Suppressor macrophage treated with lipopolysaccharide for 1 hour (primary cell): ENCODE measurements at regions not wholly inside any gene's neighbourhood (a gene's known extent, or its start where the extent isn't known, plus 50 kb on each side); places are given as distances from the start of the nearest gene placed in this dataset.

Experiments
- DNase-seq, 3 donors: peaks; one replicate each; pipeline ENCODE4 v3.0.0-alpha.2; 2020 to 2022

DNA sequence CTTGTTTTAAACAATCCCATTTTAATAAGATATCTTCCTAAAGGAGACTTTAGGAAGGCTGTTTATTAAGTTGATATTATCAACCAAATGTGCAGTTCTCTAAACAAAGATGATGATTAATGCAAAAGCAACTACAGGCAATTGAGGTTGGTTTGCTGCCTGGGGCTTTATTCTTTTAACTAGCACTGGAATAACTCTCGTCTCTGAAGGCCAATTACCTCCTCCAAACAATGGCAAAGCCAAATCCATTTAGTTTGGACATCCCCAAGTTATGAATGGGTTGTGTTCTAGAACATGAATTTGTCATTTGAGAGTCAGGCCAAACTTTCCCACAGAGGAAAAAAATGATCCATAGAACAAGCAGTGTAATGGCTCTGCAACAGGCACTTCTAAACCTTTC lies 114.1 kb downstream of the SLC16A9 start:
- DNase-seq = no peak

DNA sequence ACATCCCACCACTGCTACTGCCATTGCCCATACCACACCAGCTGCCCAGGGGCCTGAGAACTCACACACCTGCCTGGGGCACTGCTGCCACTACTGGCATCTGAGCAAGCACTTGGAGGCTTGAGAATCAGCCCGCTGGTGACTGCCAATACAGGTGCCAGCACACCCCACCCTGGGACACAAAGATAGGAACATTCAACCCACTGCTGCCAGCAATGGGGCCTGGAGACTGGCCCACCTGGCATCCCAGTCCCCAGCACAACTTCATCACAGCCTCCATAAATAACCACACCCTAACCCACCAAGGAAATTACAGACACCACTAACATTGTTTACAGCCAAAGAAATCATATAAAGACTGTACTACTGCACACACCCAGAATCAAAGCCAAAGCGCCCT lies 115.9 kb downstream of the SLC16A9 start:
- no peak for DNase-seq

DNA sequence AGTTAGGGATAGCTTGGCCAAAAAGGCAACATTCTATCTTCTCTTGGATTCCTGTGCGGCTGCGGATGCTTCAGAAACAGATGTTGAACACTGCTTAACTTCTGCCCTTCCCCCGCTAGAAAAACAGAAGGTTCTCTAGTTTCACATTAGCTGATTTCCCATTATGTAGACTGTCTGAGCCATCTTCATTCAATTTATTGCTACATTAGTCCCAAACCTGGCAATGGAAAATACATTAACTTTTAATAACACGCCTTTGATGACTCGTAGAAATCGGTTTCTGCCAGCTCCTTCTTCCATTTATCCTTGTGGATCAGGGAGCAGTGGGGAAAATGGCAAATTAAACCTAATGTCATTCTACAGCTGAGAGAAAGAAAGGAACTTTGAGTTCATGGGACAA lies 119.9 kb downstream of the SLC16A9 start:
- DNase-seq = no peak

DNA sequence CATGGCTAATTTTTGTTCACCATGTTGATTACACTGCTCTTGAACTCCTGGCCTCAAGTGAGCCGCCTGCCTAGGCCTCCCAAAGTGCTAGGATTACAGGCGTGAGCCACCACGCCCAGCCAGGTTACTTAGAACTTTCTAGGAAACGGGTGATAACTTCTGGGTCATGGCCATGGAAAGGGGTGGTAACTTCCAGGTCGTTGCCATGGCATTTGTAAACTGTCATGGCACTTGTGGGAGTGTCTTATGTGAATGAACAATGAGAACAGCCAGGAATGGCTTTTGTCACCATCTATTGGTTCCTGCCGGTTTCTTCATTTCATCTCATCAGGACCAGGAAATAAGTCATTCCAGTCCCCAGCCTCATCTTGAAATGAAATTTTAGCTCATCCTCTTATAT lies 120.9 kb downstream of the SLC16A9 start:
- DNase-seq = no peak

DNA sequence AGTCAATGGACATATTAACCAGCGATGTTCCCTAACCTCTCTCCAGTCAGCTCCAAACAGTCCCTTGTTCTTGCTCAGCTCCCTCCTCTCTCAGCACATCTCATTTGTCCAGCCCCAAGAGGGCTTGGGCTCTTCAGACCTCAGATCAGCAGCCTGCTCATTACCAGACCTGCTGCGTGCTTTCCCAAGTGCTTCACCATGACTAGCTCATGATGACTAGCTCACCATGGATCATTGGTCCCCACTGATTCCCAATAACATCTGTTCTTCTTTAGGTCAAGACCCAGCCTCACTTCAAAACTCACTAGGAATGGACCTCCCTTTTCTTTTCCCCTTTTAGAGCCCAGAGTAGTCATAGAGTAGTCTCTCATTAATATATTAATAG lies 121.9 kb downstream of the SLC16A9 start:
- no peak for DNase-seq

DNA sequence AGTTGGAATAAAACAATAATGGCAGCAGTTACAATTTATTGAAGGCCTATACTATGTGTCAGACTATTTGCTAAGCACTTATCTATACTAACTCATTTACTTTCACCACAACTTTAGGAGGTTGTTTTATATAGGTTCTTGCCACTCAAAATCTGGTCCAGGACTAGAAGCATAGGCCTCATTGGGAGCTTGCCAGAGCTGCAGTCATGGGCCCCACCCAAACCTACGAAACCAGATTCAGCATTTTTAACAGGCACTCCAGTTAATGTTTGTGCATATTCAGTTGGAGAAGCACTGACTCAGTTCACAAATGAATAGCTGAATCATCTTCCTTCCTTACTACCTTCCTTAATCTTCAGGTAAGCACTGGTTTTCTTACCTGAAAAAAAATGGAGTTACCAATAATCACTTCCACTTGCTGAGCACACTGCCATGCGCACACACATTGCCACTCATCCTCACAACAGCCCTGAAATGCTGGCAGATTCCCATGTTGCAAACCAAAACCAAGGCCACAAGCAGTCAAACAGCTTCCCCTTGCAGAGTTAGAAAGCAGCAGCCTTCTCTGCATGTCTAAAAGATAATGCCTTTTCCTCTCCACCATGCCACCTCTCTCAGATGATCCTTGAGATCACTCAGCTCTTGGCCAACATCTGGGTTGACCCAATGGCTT lies 122.4 kb downstream of the SLC16A9 start:
- no peak for DNase-seq

DNA sequence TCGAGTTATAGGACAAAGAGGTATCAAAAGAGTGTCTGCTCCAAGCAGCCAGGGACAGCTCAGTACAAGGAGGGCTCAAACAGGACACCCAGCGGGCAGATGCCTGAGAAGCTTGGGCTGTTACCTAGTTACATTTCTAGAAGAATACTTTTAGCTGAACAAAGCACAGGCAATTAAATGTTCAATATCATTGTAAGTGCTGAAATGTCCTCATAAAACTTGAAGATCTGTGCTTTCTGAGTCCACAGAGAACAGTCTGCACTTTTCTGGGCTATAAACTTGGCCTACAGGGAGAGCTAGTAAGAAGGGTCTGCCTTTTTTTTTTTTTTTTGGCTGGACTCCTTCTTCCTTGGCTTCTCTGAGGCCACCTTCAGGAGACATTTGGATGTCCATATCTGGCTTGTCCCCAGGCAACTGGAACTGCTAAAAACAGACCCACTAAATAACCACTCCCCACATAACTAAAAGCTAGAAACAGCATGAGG lies 123.2 kb downstream of the SLC16A9 start:
- no peak for DNase-seq

DNA sequence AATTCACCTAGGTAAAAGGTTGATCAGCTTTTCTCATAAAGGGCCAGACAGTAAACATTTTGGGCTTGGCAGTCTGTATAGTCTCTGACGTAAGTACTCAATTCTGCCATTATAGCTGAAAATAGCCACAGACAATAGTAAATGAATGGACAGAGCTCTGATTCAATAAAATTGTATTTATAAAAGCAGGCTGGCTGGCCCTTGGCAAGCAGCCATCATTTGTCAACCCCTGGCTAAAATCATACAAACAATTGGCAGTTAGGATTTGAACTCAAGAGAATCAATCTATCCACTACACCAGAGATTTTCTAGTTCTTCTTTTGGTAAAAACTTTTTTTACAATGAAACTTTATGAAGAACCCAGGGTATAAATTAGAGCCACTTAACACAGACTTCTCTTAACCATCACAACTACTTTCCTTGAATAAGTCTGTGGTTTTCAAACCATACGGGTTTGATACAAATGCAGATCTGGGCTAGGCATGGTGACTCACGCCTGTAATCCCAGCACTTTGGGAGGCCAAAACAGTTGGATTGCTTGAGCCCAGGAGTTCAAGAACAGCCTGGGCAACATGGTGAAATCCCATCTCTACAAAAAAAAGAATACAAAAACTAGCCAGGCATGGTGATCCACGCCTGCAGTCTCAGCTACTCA lies 124.5 kb downstream of the SLC16A9 start:
- DNase-seq = no peak

DNA sequence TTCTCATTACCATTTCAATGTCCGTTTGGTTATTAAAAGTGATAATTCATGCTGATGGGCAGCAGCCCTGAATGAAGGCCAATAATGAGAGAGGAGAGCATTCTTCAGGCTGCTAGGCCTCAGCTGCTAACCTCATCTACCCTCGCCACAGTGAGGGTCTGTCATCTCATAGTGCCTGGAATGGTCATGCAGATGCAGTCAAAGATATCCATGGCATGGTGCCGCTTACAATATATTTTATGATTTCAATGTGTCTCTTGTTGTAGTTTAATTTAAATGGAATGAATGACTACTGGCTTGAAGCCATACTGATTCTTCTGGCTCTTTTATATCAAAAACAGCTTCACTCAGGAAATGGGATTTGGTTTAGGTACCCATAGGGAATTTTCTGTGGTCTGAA lies 126.9 kb downstream of the SLC16A9 start:
- no peak for DNase-seq

DNA sequence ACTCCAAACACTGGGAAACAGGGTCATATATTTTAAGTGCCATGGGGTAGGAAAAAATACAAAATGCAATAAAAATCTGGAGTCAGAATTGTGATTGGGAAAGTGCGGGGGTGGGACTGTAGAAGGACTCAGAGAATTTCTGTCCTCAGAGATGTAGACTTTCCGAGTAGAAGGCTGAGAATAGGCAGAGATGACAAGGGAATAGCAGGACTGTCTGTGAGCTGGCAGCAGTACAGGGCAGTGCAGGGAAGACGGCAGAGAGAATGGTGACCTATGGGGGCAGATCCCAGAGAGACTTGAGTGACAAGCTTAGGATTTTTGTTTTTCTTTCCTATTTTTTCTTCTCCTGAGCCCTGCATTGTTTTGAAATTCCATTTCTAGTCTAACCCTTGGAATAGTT lies 127.6 kb downstream of the SLC16A9 start:
- DNase-seq = no peak

DNA sequence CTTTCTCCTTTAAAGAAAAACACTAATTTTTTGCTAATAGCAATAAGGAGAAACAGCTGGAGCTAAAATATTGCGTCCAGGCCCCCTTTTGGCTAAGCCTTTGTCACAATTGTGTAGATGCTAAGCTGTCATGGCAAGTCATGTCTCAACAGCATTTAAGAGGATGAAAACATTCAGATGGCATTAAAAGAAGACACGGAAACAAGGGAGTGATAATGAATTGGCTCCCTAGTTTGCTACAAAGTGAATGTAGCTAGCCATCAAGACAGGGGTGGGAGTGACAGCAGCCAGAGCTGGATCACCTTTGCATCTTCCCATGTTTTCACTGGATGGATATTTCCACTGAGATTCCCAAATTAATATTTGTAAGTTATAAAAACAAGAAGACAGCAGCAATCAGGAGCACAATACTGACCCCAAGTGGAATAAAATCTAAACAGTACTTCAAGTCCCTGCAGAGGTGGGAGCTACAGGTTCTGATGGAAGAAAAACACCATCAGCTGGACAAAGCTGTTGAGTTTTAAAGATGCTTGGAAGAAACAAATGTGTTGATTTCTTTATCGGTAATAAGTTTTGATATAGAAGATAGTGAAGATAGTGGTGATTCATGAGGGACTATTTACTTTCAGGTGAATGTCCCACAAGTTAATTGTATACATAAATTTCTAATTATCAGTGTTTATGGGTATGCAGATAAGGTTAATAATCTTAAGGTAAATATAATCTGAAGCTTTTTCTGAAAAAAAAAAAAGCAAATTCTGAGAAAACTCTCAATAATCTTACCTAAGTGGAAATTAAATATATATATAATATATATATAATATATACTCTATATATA lies 129.4 kb downstream of the SLC16A9 start:
- no peak for DNase-seq

DNA sequence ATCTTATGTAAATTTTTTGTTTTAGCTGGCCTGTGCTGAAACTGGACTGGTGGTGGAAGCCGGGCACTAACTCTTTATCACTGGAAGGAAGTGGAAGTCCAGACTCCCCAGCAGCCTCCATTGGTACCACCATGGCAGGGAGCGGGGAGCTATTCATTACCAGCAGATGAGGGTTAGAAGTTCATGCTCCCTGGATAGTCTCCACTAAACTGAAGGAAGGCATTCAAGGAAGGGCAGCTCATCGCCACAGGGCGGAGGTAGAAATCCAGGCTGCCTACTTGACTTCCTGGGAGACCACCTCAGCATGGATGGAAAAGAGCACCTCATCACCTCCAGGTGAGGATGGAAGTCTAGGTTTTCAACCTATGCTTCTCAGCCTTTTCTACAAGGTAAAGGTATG lies 130.9 kb downstream of the SLC16A9 start:
- no peak for DNase-seq

DNA sequence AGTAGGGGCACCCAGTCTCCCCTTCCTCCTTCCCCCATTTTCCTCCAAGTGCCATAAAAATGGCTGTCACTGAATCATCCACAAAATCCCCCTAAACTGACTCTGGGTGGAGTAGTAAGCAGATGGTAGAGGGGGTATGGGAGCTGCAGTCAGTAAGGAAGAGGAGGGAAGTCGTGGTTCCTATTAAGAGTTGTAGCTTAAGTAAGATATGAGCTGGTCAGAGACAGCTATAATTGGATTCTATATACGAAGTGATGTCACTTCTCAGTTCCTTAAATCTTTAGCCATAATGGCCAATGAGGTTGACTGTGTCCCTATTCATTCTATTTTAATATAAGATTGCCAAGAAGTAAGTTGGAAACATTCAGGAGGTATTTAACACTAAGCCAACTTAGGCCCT lies 131.7 kb downstream of the SLC16A9 start:
- DNase-seq = peak; percentile 10 to 63 (median 27)

DNA sequence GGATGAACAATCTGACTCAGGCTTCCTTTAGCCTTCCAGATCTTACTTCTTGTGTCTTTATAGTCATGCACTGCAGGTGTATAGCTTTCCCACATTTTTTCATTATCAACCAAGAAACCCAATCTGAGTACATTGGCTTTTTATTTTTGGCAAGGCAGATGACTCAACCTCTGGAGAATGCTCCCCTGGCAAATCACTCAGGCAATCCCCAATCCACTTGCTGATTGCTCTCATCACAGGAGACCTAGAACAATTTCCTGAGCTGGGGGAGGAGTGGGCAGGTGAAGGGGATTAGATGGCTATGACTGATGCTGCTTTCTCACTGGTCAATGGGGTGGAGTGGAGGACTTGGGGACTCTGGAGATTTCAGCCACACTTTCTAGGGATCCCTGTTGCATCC lies 134.4 kb downstream of the SLC16A9 start:
- no peak for DNase-seq

DNA sequence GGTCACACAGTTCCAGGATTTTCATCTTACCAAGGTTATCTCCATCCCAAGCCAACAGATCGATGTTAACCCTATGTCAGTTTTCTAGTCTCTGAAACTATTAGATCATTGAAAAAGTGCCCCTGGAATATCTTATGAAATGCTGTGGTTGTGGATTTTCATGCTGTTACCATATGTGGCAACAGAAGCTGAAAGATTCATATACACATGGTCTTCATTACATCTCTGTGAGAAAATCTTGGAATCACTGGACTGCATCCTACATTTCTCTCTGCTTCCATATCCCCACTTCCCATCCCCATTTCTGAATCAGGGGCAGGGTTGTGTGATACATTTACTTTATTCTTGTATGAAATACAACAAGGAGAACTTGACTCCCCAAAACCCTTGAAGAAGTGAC lies 146.1 kb downstream of the SLC16A9 start:
- no peak for DNase-seq

DNA sequence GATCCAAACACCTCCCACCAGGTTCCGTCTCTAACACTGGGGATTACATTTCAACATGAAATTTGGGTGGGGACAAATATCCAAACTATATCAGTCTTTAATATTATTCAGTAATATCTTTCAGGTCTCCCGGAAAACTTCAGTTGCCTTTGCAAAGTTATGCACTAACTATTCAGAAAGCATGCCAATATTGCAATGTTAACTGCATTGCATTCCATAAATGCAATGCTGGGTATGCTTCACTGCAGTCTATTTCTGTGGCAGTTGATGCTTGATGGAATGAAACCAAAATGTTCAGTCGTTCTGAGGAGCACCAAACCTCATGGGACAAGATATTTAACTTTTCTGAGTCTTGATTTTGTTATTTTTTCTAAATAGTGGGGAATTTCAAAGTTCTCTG lies 147.5 kb downstream of the SLC16A9 start:
- DNase-seq = no peak

DNA sequence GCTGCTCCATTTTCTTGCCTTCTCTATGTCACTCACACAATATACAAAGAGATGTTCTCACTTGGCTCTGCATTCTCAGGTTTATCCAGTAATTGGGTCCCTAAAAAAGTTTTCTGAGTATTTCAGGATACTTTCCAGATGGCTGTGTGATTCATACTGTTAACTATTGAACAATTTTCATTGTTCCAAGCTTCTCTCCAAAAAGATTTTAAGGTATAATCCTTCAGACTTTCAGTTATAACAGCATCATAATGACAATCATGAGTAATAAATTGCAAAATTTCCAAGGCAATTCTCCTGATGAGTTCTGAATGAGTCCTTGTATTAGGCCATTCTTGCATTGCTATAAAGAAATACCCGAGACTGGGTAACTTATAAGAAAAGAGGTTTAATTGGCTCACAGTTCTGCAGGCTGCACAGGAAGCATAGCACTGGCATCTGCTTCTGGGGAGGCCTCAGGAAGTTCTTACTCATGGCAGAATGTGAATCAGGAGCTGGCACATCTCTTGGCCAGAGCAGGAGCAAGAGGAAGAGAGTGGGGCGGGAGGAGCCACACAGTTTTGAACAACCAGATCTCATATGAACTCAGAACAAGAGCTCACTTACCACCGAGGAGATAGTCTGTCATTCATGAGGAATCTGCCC lies 148.1 kb downstream of the SLC16A9 start:
- no peak for DNase-seq

DNA sequence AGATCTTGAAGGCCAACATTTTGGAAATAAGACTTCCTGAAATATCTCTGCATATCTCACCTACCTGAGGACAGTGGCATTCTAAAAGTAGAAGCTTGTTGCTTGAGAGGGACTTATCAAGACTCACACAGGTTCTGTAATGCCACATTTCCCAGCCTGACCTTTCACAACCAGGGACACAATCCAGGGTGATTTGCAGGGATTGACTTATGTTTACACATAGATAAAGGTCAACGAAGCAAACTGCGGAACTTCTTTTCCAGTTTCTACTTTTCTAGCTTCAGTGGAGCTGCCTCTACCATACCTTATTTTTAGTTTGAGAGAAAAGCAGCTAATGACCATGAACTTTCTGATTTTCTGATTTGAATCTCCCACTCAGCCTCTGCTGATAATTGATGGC lies 148.7 kb downstream of the SLC16A9 start:
- DNase-seq = no peak

DNA sequence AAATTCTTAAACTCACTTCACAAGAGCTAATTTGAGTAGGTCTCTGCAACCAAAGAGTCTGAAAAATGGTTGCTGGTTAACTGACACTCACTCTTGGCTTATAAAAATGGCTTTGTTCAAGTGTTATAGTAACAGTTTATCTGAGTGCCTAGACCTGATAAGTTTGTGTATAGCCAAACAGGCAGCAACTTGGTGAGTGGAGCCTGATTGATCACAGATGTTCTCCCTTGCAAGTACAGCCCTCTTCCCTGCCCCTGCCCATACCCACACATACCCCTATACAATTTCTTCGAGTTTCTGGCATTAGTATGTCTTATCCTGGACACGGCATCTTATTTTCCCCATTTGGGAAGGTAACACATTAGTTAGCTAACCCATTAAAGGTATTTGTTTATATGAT lies 149.5 kb downstream of the SLC16A9 start:
- no peak for DNase-seq

DNA sequence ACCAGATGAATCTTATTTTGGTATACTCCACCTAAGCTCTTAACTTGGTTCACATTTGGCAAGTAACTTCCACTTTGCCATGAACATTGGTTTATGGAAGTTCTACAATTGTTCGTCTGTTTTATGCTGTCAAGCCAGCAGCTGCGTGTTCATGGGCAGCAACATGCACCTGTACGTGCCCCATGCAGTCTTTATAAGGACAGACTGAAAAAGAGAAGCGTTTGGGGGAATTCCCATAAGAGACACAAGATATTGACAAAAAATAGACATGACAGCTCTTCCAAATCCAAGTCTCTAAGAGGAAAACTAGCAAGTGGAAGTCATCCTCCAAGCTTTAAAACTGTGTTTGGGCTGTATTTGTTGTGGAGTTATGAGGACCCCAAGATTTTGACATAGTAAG lies 151.6 kb downstream of the SLC16A9 start:
- DNase-seq = no peak

DNA sequence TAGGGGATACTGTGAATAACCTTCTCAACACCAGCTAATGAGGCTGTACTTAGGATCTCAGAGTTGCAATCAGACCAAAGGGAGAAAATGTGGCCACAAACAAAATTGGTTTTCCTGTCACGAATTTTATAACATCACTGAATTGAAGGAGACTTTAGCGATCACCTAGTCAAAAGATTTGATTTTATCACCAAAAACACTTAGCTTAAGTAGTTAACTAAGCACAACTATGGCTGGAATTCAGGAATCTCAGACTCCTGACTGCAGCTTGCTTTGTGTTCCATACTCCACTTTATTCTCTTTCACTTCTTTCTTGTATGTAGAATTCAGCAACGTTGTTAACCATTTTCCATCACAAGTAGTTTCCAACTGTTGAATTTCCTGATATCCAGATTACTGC lies 152.0 kb downstream of the SLC16A9 start:
- no peak for DNase-seq

DNA sequence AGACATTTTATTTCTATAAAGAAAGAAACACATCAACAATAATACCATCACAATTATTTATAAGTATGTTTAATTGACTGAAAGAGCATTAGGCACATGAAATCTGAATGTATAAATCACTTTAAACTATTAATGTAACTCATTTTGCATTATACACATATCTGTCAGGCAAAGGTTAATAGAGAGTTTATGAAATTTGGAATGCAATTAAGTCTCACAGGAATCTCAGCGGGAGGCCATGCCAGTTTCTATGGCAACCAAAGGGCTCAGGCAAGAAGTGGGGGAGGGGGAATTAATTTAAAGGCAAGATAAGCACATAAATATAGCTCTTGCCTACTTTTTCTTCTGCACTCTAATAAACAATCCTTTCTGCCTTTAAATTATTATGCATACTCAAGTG lies 152.6 kb downstream of the SLC16A9 start:
- no peak for DNase-seq

DNA sequence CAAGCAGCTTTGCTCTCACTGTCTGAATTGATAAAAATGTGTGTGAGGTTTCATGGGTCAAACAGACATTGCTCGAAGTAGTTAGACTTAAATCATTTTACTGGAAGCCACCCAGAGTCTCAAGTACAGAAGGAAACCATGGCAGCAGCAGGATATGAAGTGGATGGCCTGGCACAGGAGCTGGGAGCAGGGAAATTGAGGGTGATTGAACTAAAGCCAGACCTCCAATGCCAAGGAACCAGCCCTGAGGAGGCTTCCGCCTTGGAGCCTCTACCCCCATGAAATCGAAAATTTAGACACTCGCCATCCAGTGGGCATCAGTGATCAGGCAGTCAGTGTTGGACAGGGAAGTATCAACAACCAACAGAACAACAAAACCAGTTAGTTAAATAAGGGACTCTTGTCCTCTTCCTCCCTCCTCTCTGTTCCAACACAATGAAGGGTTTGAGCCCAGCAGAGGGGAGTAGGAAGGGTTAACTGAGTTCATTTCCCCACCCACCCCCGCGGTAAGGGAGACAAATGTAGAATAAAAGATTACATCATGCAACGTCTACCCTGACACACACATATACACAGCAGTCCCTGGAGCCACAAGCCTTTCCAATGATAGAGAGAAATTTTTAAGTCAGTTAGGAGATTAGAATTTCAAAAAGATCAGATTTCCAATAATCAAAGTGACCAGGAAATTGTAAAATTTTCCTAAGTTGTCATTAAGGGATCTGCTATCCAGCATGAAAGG lies 156.3 kb downstream of the SLC16A9 start:
- no peak for DNase-seq
